Spleen (tissue), 11 donors: ENCODE measurements at regions not wholly inside any gene's neighbourhood (a gene's known extent, or its start where the extent isn't known, plus 50 kb on each side); places are given as distances from the start of the nearest gene placed in this dataset.

Source experiments
- DNase-seq: peaks from one replicate; pipeline ENCODE4 v3.0.0-alpha.2; 2020
- H3K27ac ChIP-seq, 8 donors: fragments of 200-600 bp; sonication (generic) in 7 of 8; 1 replicate in 4 of 8; 2 replicates in 4 of 8; pipeline versions ENCODE4 v1.5.0 to v1.8.0; 2016 to 2021; ENCODE audit warnings: inconsistent platforms in 4 of 8, mild to moderate bottlenecking in 4 of 8, moderate library complexity in 1 of 8
- H3K27me3 ChIP-seq, 7 donors: fragments of 200-600 bp; sonication (generic) in 6 of 7; replicated peaks in 1 of 7; 1 replicate in 4 of 7; 2 replicates in 3 of 7; pipeline versions ENCODE4 v1.5.0 to v1.8.0; 2016 to 2021; ENCODE audit warnings: inconsistent platforms in 3 of 7, mild to moderate bottlenecking in 1 of 7
- H3K36me3 ChIP-seq, 6 donors: fragments of 200-600 bp; sonication (generic) in 5 of 6; 1 replicate in 4 of 6; 2 replicates in 2 of 6; pipeline versions ENCODE4 v1.5.0 to v1.8.0; 2016 to 2021; ENCODE audit warnings: inconsistent platforms in 2 of 6
- H3K4me1 ChIP-seq, 6 donors: fragments of 200-600 bp; sonication (generic) in 5 of 6; 1 replicate in 3 of 6; 2 replicates in 3 of 6; pipeline versions ENCODE4 v1.5.0 to v1.8.0; 2016 to 2021; ENCODE audit warnings: inconsistent platforms in 3 of 6
- H3K4me3 ChIP-seq, 8 donors: fragments of 200-600 bp; sonication (generic) in 7 of 8; 1 replicate in 4 of 8; 2 replicates in 4 of 8; pipeline versions ENCODE4 v1.5.0 to v1.8.0; 2016 to 2021; ENCODE audit warnings: inconsistent platforms in 4 of 8, mild to moderate bottlenecking in 4 of 8, moderate library complexity in 2 of 8
- H3K9me3 ChIP-seq, 8 donors: fragments of 200-600 bp; sonication (generic) in 7 of 8; 1 replicate in 4 of 8; 2 replicates in 4 of 8; pipeline versions ENCODE4 v1.5.0 to v1.8.0; 2016 to 2021; ENCODE audit warnings: inconsistent platforms in 4 of 8
- CTCF ChIP-seq, 11 experiments: fragments of 200-600 bp in 7 of 11; fragments of 450-650 bp in 4 of 11; sonication (generic) in 4 of 11; IDR thresholded peaks in 8 of 11; conservative IDR thresholded peaks in 3 of 11; 1 replicate in 7 of 11; 2 replicates in 4 of 11; pipeline versions ENCODE4 v1.4.0 to v1.8.0; 2016 to 2021; ENCODE audit warnings: antibody characterized with exemption in 11 of 11, inconsistent platforms in 4 of 11, mild to moderate bottlenecking in 1 of 11
- POLR2A ChIP-seq, 3 donors: fragments of 450-650 bp; IDR thresholded peaks; one replicate each; pipeline ENCODE4 v1.5.1; 2017; ENCODE audit warnings: antibody characterized with exemption in 3 of 3, mild to moderate bottlenecking in 1 of 3
- POLR2AphosphoS5 ChIP-seq, 3 donors: sonication (generic); formaldehyde crosslinking; IDR thresholded peaks; one replicate each; pipeline ENCODE4 v1.5.1; 2017; ENCODE audit warnings: antibody characterized with exemption in 3 of 3
- WGBS, 5 donors: extraction: QIAGEN DNeasy Blood & Tissue Kit in 3 of 5; methylation state at CpG; one replicate each; pipeline versions ENCODE4 v1.1.5 to v1.1.7; 2013 to 2018; 5-methylcytosine and 5-hydroxymethylcytosine counted together
- intact Hi-C: fragments of 100-400 bp; cut with DNase I; formaldehyde crosslinking; loops from one replicate; pipeline ENCODE4 v1.15.0; 2023; ENCODE audit warnings: low total_unique reads
- donor health status: healthy with polysubstance abuse.
- donor health status: DM: no; HTN: no; CAD: no; lungs with moderate emphysema.
- donor health status: DM: no; HTN: no; CAD: no.
- donor health status: Bipolar disorder and iron deficiency.
- donor health status: healthy.
- donor health status: DM: no; HTN: no; CAD: no.
- donor health status: DM: yes; HTN: yes; CAD: no.

- H3K4me3 ChIP-seq, result no peak overlapping the region
- H3K9me3 ChIP-seq, result peaks cover 0 to 21% (median 13%) of the 10 kb centered on the region in 8 donors
- no peaks in the 10 kb centered on the region for H3K4me1 ChIP-seq
- WGBS, 5 donors, result 82 to 90% (median 88%) methylated on average over 5 of the region's 5 CpGs
- H3K27me3 ChIP-seq, result no peaks in the 10 kb centered on the region
- H3K27ac ChIP-seq, result no peak overlapping the region
- no peaks in the 10 kb centered on the region for H3K36me3 ChIP-seq
- no peak for TF ChIP-seq CTCF (IDR thresholded peaks at IDR 0.05 in 8 of 11, conservative IDR thresholded peaks at IDR 0.05 in 3 of 11)
- no peak for TF ChIP-seq POLR2AphosphoS5 (IDR thresholded peaks at IDR 0.05)
- no peak for TF ChIP-seq POLR2A (IDR thresholded peaks at IDR 0.05)
- DNase-seq, result no peak
- intact Hi-C loops, result no loop called here
These were observed 58.2 kb upstream of the NRP1 start for GRCh38 chr10:33392706-33393105.

- intact Hi-C loops, result no loop called here
- TF ChIP-seq POLR2AphosphoS5 (IDR thresholded peaks at IDR 0.05), result no peak
- no peak for TF ChIP-seq POLR2A (IDR thresholded peaks at IDR 0.05)
- no peak for TF ChIP-seq CTCF (IDR thresholded peaks at IDR 0.05 in 8 of 11, conservative IDR thresholded peaks at IDR 0.05 in 3 of 11)
- no peak for DNase-seq
- no peak overlapping the region for H3K4me3 ChIP-seq
- no peaks in the 10 kb centered on the region for H3K4me1 ChIP-seq
- no peaks in the 10 kb centered on the region for H3K36me3 ChIP-seq
- 76 to 82% (median 79%) methylated on average over 8 of the region's 8 CpGs for WGBS, 5 donors
- H3K27ac ChIP-seq, result no peak overlapping the region
- H3K9me3 ChIP-seq, result peaks cover 0 to 12% (median 5%) of the 10 kb centered on the region in 8 donors
- no peaks in the 10 kb centered on the region for H3K27me3 ChIP-seq
These were observed 57.4 kb upstream of the NRP1 start for GRCh38 chr10:33391611-33392465.

- no peaks in the 10 kb centered on the region for H3K4me1 ChIP-seq
- H3K27me3 ChIP-seq, result no peaks in the 10 kb centered on the region
- H3K36me3 ChIP-seq, result no peaks in the 10 kb centered on the region
- 81 to 91% (median 90%) methylated on average over 5 of the region's 5 CpGs for WGBS, 5 donors
- no peak for DNase-seq
- intact Hi-C loops, result no loop called here
- no peak overlapping the region for H3K27ac ChIP-seq
- H3K9me3 ChIP-seq, result no peaks in the 10 kb centered on the region
- TF ChIP-seq POLR2AphosphoS5 (IDR thresholded peaks at IDR 0.05) (no peak), CTCF (IDR thresholded peaks at IDR 0.05 in 8 of 11, conservative IDR thresholded peaks at IDR 0.05 in 3 of 11) (no peak), POLR2A (IDR thresholded peaks at IDR 0.05) (no peak)
- H3K4me3 ChIP-seq, result no peak overlapping the region
These were observed 55.6 kb upstream of the NRP1 start for GRCh38 chr10:33390046-33390445.

GRCh38 chr10:33388785-33389184 is 54.3 kb upstream of the NRP1 start:
- WGBS, 5 donors, result 86 to 93% (median 88%) methylated on average over 4 of the region's 4 CpGs
- no peak overlapping the region for H3K27ac ChIP-seq
- intact Hi-C loops, result no loop called here

More at GRCh38 chr10:33388785-33389184, 54.3 kb upstream of the NRP1 start:
- TF ChIP-seq CTCF (IDR thresholded peaks at IDR 0.05 in 8 of 11, conservative IDR thresholded peaks at IDR 0.05 in 3 of 11) (no peak), POLR2A (IDR thresholded peaks at IDR 0.05) (no peak), POLR2AphosphoS5 (IDR thresholded peaks at IDR 0.05) (no peak)
- no peaks in the 10 kb centered on the region for H3K27me3 ChIP-seq
- no peak for DNase-seq
- H3K9me3 ChIP-seq, result no peaks in the 10 kb centered on the region
- no peaks in the 10 kb centered on the region for H3K36me3 ChIP-seq
- H3K4me3 ChIP-seq, result no peak overlapping the region
- no peaks in the 10 kb centered on the region for H3K4me1 ChIP-seq
